ENCODE measurements at regions not wholly inside any gene's neighbourhood (a gene's known extent, or its start where the extent isn't known, plus 50 kb on each side); places are given as distances from the start of the nearest gene placed in this dataset.
"Not testable (repeated sequence)": the region's sequence is repeated elsewhere in the genome, so short reads cannot be mapped to it uniquely, and the experiment has no call there.

DNA sequence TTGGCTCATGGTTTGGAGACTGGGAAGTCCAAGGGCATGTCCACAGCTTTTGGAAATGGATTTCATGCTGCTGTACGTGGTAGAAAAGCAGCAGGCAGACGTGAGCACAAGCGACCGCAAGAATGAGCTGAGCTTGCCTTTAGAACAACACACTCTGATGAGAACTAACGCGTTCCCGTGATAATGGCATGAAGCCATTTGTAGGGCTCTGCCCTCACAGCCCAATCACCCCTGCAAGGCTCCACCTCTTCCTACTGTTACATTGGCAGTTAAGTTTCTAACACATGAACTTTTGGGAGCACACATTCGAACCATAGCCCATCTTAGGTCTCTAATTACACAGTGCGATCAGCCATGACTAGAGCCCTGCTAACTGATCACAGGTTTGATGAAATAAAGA, 107.5 kb upstream of the TMEM170B start:
- intact Hi-C loops (cut with DNase I): no loop called here
- ATAC-seq (no peak), DNase-seq (no peak)

DNA sequence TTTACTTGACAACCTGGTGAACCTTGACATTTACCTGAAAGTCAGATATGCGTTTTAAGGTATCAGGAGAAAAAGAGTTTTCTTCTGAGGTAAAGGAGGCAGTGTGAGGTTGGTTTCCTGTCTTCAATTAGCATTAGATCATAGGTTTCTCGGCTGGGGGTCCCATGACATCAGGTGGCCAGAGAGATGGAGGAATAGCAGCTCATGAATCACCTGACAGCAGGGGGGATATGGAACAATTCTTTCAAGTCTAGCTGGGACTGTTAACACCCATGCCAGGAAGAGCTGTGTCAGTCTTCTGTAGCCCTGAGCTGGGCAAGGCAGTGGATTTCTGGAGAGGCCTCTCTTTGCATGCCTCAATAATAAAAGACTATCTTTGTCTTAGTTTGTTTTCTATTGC, 108.0 kb upstream of the TMEM170B start:
- intact Hi-C loops (cut with DNase I): no loop called here
- ATAC-seq: no peak
- DNase-seq: no peak

DNA sequence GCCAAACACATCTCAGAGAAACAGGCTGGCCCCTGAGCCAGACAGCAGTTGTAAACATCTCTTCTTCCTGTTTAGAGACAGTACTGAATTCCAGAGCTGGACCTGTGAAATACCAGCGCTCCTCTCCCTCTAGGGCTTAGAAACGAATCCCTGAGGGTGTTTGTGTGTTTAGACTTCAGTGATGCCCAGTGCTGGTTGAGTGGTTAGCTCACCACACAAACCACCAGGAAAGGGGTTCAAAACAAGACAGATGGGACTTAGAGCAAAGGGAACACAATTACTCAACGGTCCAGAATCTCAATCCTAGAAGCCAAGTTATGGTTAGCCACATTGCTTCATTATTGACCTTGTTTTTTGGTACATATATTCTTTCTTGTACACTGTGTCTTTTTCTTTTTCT, 108.7 kb upstream of the TMEM170B start:
- intact Hi-C loops (cut with DNase I): no loop called here
- DNase-seq (no peak), ATAC-seq (no peak)

DNA sequence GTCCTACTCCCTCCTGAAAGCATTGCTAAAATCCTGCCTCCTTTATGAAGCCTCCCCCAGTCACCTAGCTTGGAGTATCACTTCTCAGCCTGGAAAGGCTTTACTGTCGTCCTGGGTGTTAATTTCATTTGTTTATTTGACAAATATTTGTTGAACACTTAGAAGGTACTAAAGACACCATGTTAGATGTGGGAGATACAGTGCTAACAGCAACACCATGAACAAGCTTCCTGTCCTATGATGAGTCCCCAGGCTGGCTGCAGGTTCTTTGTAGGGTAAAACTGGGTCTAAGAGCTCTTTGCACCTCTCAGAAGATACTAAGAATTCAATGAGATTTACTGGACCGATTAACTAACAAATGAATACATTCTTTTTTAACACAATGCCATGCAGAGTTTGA, 109.2 kb upstream of the TMEM170B start:
- DNase-seq: no peak
- no peak for ATAC-seq
- intact Hi-C loops (cut with DNase I): no loop called here

DNA sequence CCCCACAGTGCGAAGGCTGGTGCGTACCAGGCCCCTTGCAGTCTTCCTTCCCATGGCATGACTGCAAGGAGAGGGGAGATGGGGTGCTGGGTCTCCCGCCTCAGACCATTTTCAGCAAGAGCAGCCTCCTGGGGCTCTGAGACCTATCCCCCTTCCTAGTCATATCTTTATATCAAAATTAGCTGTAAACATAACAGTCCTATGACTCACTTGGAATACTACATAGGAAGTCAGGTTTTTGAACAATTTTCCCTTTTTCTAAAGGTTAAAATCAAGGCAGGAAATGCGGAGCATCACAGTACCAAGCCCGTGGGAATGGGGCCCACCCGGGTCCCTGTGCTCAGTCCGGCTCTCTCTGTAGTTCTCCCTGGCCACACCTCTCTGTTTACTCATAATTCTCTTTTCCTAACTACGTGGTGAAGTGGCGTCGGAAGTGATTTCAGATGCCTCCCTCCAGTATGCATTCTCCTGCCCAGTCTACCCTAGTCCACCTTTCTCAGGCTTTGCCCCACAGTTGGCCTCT, 109.8 kb upstream of the TMEM170B start:
- intact Hi-C loops (cut with DNase I): no loop called here
- ATAC-seq (no peak), DNase-seq (no peak)

DNA sequence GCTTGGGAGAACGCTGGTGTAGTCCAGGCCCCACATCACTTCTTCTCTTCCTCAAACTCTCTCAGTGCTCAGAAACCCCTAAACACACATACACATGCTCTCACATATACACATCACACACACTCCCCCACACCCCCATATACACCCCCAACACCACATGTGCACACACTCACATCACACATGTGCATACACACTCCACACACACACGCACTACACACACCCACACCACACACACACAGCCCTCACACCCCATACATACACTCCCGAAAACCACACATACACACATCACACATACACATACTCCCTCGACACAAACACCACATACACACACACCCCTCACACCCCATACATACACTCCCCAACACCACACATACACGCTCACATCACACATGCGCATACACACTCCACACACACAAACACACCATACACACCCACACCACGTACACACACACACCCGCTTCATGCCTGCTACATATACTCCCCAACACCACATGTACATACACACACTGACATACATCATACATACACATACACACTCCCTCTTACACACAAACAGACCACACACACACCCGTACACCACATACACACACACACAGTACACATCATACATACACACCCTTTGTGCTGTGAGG, 110.3 kb upstream of the TMEM170B start:
- no peak for DNase-seq
- no peak for ATAC-seq
- intact Hi-C loops (cut with DNase I): no loop called here

DNA sequence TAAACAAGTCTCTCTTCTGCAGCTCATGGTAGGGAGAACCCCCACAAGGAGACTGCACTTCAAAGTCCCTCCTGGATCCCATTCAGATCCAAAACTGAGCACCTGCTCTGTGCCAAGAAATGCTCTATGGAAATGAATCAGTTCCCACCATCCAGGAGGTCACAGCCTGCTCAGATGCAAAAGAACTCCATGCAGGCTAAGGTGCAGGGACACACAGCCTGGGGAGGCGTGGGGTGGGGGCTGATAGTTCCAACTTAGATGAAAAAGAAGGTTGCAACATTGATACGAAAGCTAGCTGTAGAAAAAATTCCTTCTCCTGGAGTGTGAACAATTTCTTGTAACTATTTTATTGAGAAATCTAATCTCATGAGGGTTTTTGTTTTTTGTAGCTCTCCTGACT, 111.0 kb upstream of the TMEM170B start:
- no peak for DNase-seq
- no peak for ATAC-seq
- intact Hi-C loops (cut with DNase I): no loop called here

DNA sequence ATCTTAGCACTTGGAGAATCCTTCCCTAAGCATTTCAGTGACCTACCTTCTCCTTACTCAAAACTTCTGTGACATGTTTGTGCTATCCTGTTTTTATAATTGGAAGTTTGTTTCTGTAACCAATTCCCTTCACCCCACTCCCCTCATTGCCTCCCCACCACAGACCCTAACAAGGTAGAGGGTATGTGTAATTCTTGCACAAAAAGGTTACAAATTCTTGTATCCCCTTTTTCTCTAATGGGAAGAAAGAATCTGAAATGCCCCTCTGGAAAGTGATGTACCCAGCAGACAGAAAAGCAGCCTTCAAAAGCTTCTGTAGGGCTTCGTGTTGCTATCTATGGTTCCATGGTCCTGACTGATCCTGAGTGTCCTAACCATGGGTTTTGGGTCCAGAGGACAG, 111.7 kb upstream of the TMEM170B start:
- ATAC-seq: no peak
- no peak for DNase-seq
- intact Hi-C loops (cut with DNase I): no loop called here

DNA sequence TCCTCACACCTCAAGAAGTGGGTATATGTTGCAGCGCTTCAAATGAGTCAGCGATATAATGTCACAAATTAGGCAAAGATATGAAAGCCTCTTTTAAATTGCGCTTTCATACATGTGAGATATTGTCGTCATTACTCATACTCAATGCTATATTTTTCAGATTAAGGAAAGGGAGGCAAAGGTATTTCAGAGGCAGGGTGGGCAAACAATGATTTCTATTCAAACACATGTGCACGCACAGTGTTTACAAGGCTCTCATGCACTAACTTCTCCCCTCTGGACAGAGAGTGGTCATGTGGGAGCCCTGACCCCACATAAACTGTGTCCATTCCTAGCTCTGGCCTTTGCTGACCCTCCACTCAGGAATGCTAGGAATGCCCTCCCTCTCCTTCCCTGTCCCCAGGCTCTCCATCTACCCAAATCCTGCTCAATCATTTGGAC, 112.1 kb upstream of the TMEM170B start:
- intact Hi-C loops (cut with DNase I): no loop called here
- ATAC-seq: peak in 1 of 2 donors; percentile 61
- no peak for DNase-seq

DNA sequence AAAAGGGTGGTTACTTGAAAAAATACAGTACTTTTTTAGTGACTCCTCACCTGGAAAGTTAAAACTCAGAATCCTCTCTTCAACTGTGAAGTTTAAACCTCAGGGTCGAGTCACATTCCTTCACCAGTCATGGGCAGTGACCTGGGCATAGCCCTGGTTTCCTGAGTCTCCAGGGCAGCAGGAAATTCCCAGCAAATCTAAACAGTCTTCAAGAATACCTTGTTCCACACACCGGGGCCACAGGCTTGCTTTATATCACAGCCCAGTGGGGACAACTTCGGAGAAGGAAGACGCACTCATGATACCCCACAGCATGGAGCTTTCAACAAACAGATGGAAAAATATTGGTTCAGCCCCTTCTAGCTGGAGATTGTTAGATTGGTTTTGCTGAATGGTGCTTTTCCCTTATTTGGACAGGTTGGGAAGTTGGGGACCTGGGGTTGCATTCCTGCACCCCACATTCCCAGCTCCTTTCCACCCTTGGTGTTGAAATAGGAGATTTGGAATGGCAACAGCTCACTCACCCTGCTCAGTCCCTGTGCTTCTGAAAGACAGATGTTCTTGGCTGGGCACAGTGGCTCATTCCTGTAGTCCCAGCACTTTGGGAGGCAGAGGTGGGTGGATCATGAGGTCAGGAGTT, 113.0 kb upstream of the TMEM170B start:
- DNase-seq: no peak
- no peak for ATAC-seq
- intact Hi-C loops (cut with DNase I): no loop called here

DNA sequence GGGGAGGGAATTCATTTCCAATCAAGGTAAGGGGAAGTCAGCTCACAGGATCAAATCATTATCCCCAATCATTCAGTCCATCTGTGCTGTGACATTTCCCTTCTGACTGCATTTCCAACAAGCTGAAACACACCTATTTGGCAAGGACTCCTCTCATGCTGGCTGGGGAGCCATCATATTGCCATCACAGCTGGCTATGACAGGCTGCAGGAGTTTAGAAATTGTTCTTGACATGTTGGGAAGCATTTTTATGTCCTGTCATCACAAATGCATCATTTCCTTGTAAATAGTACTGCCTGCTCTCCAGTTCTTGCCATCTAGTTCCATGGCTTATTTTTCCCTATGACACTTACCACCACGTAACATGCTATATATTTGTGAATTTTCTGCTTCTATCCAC, 113.9 kb upstream of the TMEM170B start:
- intact Hi-C loops (cut with DNase I): no loop called here
- no peak for DNase-seq
- ATAC-seq: no peak

DNA sequence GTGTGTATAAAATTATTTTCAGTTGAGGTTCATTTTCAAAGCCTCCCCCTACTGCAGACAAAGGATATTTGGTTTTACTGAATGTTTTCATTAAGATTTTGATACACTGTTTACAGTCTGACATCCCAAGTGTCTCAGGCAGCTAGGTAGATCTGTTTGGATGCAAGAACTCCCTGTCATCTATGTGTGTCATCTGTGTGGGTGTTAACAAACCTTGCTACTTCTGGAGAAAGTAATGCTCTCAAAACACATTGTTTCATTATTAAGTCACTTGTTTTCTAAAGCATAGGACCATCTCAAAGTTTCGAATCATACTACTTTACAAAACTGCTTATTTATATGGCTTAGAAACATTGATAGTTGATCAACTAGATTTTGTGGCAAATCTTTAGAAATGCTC, 114.5 kb upstream of the TMEM170B start:
- DNase-seq: no peak
- intact Hi-C loops (cut with DNase I): no loop called here
- no peak for ATAC-seq

DNA sequence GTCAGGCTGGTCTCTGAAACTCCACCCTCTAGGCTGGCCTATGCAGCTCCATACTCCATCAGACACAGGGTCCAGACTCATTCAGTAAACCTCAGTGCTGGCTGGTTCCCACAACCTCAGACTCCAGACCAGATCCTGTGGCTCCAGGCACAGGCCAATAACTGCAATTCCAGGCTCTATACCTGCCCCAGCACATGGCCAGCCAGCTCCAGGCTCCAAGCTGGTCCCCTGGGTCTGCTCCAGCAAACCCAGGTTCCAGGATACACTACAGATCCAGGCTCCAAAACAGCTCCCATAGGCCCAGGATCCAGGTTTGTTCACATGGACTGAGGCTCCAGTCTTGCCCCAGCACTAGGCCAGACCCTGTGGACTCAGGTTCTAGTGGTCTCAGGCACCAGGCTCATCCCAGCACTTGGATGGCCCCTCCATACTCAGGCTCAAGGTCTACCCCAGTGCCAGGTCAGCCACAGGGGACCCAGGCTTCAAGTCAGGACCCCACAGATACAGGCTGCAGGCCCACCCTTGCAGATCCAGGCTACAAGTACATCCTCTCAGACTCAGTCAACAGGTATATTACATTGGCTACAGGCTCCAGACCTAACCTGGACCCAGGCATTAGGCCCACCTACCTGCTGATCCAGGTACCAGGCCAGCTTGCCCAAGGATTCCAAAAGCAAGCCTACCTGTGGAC, 117.6 kb upstream of the TMEM170B start:
- intact Hi-C loops (cut with DNase I): loop anchor here in 1 of 2 donors (10.0 kb wide), 1 partner anchor 55 kb away; no protein-coding TSS in a partner anchor
- DNase-seq (no peak), ATAC-seq (no peak)

DNA sequence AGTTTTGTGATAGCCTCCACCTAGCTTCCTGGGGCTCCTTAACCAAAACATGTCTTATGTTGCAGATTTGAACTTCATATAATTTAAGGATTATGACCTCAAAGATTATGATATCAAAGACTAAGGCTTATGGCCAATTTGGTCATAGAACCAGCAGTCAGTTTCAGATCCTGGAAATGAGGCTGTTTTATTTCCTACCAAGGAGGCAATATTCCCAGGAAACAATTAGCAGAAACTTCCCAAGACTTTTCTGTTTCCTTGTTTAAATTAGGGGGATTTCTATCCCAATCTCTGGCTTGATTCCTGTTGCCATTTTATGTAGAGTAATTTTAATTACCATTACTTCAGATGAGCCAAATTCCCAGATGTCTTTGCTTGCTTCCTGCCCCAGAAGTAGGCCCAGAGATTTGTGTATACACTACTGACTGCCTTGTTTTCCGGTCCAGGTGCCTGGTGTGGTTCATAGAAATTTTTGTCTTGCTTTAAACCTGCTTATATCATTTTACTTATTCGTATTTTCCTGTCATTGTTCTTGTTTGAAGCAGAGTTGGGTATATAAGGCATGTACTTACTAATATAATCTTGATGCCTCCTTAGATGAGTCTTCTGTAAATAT, 119.2 kb upstream of the TMEM170B start:
- ATAC-seq (no peak), DNase-seq (no peak)
- intact Hi-C loops (cut with DNase I): loop anchor here in 1 of 2 donors (10.0 kb wide), 1 partner anchor 54 kb away; no protein-coding TSS in a partner anchor

DNA sequence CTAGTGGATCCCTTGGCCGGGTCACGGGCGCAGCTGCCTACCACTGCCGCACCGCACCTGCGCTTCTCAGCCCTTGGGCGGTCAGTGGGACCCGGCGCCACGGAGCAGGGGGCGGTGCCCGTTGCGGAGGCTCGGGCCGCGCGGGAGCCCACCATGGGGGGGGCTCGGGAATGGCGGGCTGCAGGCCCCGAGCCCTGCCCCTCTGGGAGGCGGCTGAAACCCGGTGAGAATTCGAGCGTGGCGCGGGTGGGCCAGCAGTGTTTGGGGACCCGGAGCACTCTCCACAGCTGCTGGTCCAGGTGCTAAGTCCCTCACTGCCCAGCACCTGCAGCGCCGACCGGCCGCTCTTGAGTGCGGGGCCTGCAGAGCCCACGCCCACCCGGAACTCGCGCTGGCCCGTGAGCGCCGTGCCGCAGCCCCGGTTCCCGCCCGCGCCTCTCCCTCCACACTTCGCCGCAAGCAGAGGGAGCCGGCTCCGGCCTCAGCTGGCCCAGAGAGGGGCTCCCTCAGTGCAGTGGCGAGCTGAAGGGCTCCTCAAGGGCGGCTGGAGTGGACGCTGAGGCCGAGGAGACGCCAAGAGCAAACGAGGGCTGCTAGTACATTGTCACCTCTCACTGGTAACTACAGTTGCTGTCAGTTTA, 120.5 kb upstream of the TMEM170B start:
- intact Hi-C loops (cut with DNase I): loop anchor here in 1 of 2 donors (10.0 kb wide), 1 partner anchor 52 kb away; no protein-coding TSS in a partner anchor
- DNase-seq (no peak), ATAC-seq (no peak)

DNA sequence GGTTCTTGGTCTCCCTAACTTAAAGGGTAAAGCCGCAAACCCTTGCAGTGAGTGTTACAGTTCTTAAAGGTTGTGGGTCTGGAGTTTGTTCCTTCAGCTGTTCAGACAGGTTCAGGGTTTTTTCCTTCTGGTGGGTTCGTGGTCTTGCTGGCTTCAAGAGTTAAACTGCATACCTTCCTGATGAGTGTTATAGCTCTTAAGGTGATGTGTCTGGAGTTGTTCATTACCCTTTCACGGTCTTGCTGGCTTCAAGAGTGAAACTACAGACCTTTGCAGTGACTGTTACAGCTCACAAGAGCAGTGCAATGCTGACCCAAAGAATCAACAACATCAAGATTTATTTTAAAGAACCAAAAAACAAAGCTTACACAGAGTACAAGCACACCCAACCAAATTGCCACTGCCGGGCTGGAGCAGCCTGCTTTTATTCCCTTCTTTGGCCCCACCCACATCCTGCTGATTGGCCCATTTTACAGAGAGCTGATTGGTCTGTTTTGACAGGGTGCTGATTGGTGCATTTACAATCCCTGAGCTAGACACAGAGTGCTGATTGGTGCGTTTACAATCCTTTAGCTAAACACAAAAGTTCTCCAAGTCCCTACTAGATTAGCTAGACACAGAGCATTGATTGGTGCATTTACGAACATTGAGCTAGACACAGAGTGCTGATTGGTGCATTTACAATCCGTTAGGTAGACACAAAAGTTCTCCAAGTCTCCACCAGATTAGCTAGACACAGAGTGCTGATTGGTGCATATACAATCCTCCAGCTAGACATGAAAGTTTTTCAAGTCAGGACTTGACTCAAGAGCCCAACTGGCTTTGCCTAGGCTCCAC, 121.2 kb upstream of the TMEM170B start:
- intact Hi-C loops (cut with DNase I): loop anchor here in 1 of 2 donors (10.0 kb wide), 1 partner anchor 52 kb away; no protein-coding TSS in a partner anchor
- not testable (repeated sequence) for ATAC-seq, DNase-seq

DNA sequence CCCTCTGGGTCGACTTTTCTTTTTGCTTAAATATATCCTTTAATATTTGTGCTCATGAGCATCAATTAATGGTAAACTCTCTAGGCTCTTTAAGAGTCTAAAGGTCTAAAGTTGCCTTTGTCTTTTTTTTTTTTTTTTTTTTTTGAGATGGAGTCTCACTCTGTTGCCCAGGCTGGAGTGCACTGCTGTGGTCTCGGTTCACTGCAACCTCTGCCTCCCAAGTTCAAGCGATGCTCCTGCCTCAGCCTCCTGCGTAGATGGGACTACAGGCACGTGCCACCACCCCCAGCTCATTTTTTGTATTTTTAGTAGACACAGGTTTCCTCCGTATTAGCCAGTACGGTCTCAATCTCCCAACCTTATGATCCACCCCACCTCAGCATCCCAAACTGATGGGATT, 122.0 kb upstream of the TMEM170B start:
- intact Hi-C loops (cut with DNase I): loop anchor here in 1 of 2 donors (10.0 kb wide), 1 partner anchor 51 kb away; no protein-coding TSS in a partner anchor
- no peak for DNase-seq
- ATAC-seq: no peak

All from left cardiac atrium (tissue), 4 donors.